NCI-H446 treated with DMSO at 0.1 percent for 48 hours (cell line): ENCODE measurements at regions not wholly inside any gene's neighbourhood (a gene's known extent, or its start where the extent isn't known, plus 50 kb on each side); places are given as distances from the start of the nearest gene placed in this dataset.

Source experiments
- DNase-seq: peaks from one replicate; lab custom pipeline; 2025; lab: John Stamatoyannopoulos, UW

- no peak for DNase-seq
These were observed 77.0 kb upstream of the SPRY1 start for GRCh38 chr4:123319639-123320038.

DNA sequence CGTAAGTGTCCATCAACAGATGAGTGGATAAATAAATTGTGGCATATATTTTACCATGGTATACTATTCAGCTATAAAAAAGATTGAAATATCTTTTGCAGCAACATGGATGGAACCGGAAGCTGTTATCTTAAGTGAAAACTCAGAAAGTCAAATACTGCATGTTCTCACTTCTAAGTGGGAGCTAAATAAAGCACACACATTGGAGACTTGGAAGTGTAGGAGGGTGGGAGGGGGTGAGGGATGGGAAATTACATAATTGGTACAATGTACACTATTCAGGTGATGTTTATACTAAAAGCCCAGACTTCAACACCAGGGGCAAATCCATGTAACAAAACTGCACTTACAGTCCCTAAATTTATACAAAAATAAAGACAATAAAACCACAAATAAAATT lies 72.6 kb upstream of the SPRY1 start:
- no peak for DNase-seq

DNA sequence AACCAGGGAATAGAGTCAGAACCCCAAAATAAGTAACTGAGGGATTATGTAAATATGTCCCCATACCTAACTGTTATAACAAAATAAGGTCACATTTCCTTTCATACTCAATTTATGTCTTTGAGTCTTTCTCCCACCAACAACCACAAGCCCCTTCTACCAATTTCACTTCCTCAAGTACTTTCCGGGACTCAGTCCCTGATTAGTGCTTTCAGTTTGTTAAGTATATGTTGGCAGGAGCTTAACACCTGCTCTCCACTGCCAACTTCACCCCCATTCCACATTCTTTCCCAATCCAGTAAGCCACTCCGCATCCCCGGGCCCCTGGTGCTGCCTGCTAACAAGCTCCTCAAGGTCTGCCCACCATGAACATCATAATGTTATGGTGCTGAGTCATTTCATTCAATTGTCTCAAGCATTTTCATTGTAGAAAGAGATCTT lies 71.3 kb upstream of the SPRY1 start:
- DNase-seq = no peak

GRCh38 chr4:123327346-123327745 lies 69.2 kb upstream of the SPRY1 start:
- DNase-seq = no peak

- no peak for DNase-seq
These were observed 68.7 kb upstream of the SPRY1 start for GRCh38 chr4:123327846-123328429.

- no peak for DNase-seq
These were observed 57.9 kb upstream of the SPRY1 start for GRCh38 chr4:123338715-123339114.

DNA sequence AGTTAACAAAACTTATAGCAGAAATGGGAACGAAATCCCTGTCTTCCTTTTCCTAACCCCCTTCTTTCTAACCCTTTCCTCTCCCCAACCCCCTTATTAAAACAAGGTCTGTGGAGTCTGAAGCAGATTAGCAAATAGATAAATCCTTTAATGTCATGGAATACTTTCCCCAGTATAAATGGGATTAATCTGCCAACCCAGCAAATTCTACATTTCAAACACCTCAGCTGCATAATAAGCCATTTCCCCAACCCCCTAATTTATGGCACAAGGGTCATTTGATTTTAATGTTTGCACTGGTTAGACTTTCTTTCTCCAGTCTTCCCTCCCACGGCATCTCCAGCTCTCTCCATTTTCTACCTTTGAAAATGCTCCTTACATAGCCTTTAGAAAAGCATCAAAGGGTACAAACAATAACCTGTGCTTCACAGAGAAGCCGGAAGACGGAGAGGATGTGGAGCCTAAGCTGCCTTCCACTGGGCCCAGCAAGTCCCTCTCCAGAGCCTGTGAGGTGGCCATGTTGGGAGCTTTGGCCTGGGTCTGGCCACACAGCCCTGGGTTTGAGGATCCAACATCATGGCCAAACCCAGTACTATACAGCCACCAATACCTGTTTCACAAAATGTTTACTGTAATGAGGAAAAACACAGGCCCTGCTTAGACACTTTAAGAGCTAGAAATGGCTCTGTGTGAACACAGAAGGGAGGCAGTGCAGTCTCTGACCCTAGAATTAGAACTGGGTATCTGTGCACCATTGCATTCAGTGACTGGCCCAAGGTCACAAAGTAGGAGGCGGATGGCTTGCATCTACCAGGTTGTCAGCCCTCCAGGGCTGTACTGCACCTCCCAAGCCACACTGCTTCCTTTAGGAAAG lies 56.9 kb upstream of the SPRY1 start:
- DNase-seq = no peak

DNA sequence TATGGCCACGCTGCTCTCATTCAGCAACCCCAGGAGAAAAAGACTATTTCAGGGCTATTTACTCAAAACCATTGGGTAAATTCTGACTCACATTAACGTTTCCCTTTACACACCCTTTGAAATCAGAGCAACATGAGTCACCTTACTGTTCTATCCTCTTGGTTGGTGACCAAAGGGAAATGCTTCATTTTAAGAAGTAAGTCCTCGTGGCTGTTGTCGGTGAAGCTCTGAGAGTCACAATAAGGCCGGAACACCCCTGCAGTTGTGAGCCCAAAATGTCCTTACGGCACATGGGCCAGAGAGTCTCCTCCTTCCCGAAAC lies 56.3 kb upstream of the SPRY1 start:
- DNase-seq = no peak

- no peak for DNase-seq
These were observed 54.1 kb upstream of the SPRY1 start for GRCh38 chr4:123342498-123342897.

GRCh38 chr4:123343400-123344041 lies 53.1 kb upstream of the SPRY1 start:
- DNase-seq = no peak

- no peak for DNase-seq
These were observed 51.3 kb upstream of the SPRY1 start for GRCh38 chr4:123345137-123345934.

DNA sequence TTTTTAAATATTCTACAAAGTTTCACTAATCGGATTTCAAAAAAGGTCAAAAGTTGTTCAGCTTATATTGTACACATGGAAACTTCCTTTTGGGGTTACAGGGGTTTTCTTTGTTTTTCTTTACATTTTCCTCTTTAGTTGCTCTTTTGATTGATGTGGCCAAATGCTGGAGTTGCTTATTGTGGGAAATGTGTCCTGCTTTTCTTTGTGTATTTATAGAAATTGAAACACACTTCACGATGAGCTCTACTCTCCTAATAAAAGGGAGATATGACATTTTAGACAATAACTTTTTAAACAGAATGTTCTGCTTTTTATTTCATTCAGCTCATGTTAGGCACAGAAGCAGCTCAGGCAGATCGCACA lies 50.7 kb upstream of the SPRY1 start:
- DNase-seq = no peak

DNA sequence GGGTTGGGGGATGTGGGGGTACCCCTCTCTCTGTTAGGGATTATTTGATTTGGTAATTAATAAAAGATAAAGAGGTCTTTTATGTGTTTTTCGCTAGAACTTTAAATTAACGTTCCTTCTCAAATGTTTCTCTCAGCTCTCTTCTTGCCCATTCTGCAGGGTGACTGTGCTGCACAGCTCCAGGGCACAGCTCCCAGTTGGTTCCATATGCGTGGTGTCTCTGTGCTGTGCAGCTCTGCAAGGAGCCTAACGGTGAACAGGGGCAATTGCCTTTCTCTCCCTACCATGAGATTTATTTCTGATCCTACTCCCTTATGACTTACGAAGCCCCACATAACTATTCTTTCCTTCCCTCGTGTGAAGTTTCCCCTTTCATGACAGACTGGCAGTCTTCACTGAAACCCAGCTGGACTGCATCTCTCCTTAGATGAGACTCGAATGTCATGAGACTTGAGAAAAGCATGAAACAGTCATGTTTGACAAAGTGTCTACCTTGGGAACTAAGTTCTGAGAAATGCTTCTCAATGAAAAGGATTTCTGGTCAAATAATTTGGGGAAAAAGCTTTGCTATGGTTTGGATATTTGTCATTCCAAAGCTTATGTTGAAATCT lies 50.2 kb upstream of the SPRY1 start:
- DNase-seq = no peak
